ENCODE measurements at regions not wholly inside any gene's neighbourhood (a gene's known extent, or its start where the extent isn't known, plus 50 kb on each side); places are given as distances from the start of the nearest gene placed in this dataset.

DNA sequence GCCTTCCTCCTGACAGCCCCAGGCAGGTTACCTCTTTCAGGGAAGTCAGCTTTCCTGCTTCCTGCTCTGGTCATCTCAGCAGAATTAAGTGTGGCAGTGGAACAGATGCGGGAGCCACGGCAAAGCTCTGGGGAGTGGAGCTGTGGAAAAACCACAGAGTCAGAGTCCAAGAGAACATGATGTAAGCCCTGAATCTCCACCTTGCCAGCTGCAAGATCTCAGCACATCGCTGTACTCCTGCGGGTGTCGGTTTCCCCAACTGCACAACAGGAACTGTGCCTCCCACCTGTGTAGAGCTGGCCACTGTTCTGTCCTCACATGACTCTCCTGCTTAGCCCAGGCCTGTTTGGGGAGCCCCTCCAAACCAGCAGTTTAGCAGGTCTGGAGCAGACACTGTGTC lies 123.7 kb downstream of the MATN1 start:
- RAD21 ChIA-PET (ENCODE audit: low non-redundant PET in 1 of 2, low total read pairs in 2 of 2, uncharacterized antibody in 2 of 2, unreplicated experiment in 2 of 2): no interaction called here
- intact Hi-C loops (cut with micrococcal nuclease): no loop called here
- TF ChIP-seq SP1 (IDR thresholded peaks at IDR 0.05; ENCODE audit: low read depth) (no peak), ELF1 (IDR thresholded peaks at IDR 0.05; ENCODE audit: borderline replicate concordance, low read depth) (no peak), JUND (IDR thresholded peaks at IDR 0.05) (no peak), SRF (IDR thresholded peaks at IDR 0.05; ENCODE audit: low read depth) (no peak), TCF7L2 (IDR thresholded peaks at IDR 0.05; ENCODE audit: borderline replicate concordance, extremely low read depth, insufficient read depth, insufficient read length) (no peak), FOSL1 (IDR thresholded peaks at IDR 0.05; ENCODE audit: low read depth) (no peak), YY1 (IDR thresholded peaks at IDR 0.05; ENCODE audit: extremely low read depth, insufficient replicate concordance, low read depth, low read length) (no peak), EZH2phosphoT487 (IDR thresholded peaks at IDR 0.05; ENCODE audit: borderline replicate concordance) (no peak), POLR2A (IDR thresholded peaks at IDR 0.05; ENCODE audit: borderline replicate concordance, extremely low read depth, insufficient read depth, insufficient read length) (no peak), POLR2AphosphoS5 (IDR thresholded peaks at IDR 0.05; ENCODE audit: low read depth, low read length) (no peak), EZH2 (IDR thresholded peaks at IDR 0.05) (no peak), EGR1 (IDR thresholded peaks at IDR 0.05; ENCODE audit: low read depth) (no peak), CBX3 (IDR thresholded peaks at IDR 0.05; ENCODE audit: low read depth) (no peak), SIN3A (IDR thresholded peaks at IDR 0.05; ENCODE audit: low read depth) (no peak), ZNF274 (IDR thresholded peaks at IDR 0.05; ENCODE audit: low read depth, low read length) (no peak), RAD21 (IDR thresholded peaks at IDR 0.05; ENCODE audit: low read depth) (no peak)
- TF ChIP-seq, protein P1, sequence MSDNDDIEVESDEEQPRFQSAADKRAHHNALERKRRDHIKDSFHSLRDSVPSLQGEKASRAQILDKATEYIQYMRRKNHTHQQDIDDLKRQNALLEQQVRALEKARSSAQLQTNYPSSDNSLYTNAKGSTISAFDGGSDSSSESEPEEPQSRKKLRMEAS (IDR thresholded peaks at IDR 0.05): no peak
- TF ChIP-seq, protein P2, sequence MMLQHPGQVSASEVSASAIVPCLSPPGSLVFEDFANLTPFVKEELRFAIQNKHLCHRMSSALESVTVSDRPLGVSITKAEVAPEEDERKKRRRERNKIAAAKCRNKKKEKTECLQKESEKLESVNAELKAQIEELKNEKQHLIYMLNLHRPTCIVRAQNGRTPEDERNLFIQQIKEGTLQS (IDR thresholded peaks at IDR 0.05): no peak
- TF ChIP-seq, protein P3, sequence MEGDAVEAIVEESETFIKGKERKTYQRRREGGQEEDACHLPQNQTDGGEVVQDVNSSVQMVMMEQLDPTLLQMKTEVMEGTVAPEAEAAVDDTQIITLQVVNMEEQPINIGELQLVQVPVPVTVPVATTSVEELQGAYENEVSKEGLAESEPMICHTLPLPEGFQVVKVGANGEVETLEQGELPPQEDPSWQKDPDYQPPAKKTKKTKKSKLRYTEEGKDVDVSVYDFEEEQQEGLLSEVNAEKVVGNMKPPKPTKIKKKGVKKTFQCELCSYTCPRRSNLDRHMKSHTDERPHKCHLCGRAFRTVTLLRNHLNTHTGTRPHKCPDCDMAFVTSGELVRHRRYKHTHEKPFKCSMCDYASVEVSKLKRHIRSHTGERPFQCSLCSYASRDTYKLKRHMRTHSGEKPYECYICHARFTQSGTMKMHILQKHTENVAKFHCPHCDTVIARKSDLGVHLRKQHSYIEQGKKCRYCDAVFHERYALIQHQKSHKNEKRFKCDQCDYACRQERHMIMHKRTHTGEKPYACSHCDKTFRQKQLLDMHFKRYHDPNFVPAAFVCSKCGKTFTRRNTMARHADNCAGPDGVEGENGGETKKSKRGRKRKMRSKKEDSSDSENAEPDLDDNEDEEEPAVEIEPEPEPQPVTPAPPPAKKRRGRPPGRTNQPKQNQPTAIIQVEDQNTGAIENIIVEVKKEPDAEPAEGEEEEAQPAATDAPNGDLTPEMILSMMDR (IDR thresholded peaks at IDR 0.05 in 2 of 3, conservative IDR thresholded peaks at IDR 0.05 in 1 of 3; ENCODE audit: borderline replicate concordance in 1 of 3, insufficient read depth in 1 of 3, low read depth in 2 of 3, low read length in 2 of 3): no peak
- TF ChIP-seq, protein P4, sequence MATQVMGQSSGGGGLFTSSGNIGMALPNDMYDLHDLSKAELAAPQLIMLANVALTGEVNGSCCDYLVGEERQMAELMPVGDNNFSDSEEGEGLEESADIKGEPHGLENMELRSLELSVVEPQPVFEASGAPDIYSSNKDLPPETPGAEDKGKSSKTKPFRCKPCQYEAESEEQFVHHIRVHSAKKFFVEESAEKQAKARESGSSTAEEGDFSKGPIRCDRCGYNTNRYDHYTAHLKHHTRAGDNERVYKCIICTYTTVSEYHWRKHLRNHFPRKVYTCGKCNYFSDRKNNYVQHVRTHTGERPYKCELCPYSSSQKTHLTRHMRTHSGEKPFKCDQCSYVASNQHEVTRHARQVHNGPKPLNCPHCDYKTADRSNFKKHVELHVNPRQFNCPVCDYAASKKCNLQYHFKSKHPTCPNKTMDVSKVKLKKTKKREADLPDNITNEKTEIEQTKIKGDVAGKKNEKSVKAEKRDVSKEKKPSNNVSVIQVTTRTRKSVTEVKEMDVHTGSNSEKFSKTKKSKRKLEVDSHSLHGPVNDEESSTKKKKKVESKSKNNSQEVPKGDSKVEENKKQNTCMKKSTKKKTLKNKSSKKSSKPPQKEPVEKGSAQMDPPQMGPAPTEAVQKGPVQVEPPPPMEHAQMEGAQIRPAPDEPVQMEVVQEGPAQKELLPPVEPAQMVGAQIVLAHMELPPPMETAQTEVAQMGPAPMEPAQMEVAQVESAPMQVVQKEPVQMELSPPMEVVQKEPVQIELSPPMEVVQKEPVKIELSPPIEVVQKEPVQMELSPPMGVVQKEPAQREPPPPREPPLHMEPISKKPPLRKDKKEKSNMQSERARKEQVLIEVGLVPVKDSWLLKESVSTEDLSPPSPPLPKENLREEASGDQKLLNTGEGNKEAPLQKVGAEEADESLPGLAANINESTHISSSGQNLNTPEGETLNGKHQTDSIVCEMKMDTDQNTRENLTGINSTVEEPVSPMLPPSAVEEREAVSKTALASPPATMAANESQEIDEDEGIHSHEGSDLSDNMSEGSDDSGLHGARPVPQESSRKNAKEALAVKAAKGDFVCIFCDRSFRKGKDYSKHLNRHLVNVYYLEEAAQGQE (IDR thresholded peaks at IDR 0.05; ENCODE audit: low read depth): no peak
- no peak for DNase-seq (ENCODE audit: low read depth, low spot score)
- H4K20me1 ChIP-seq (ENCODE audit: insufficient read depth): no peaks in the 10 kb centered on the region
- H3K79me2 ChIP-seq (ENCODE audit: insufficient read depth, low read length): no peaks in the 10 kb centered on the region
- no peaks in the 10 kb centered on the region for H3K9me3 ChIP-seq (ENCODE audit: control insufficient read depth in 1 of 2, insufficient read depth in 1 of 2, low read depth in 1 of 2, low read length in 2 of 2)
- no peaks in the 10 kb centered on the region for H3K9me2 ChIP-seq (ENCODE audit: insufficient read depth)
- no TSS peak for BruUV-seq (replicated peaks)
- H3K4me2 ChIP-seq (ENCODE audit: low read length): no peak overlapping the region
- no peak overlapping the region for H3K4me3 ChIP-seq (replicated peaks in 1 of 2; ENCODE audit: low read depth in 1 of 2, low read length in 2 of 2)
- H3K4me1 ChIP-seq (ENCODE audit: control insufficient read depth in 1 of 2, insufficient read depth in 2 of 2, low read length in 2 of 2): no peaks in the 10 kb centered on the region
- H3K27ac ChIP-seq (ENCODE audit: low read depth, low read length): no peak overlapping the region
- CTCF ChIA-PET: no interaction called here
- H3K27me3 ChIP-seq (ENCODE audit: insufficient read depth, low read length): peaks cover 10% of the 10 kb centered on the region
- H2AFZ ChIP-seq (ENCODE audit: low read depth, low read length, poor library complexity, severe bottlenecking): no peak overlapping the region
- POLR2A ChIA-PET: no interaction called here
- no peak for ATAC-seq
- no peak overlapping the region for H3K9ac ChIP-seq (ENCODE audit: low read length)
- H3K36me3 ChIP-seq (ENCODE audit: control insufficient read depth in 1 of 2, insufficient read depth in 2 of 2, low read length in 2 of 2): no peaks in the 10 kb centered on the region

Measured in HCT116 (cell line).